Tibial nerve (tissue), 4 donors: ENCODE measurements at regions not wholly inside any gene's neighbourhood (a gene's known extent, or its start where the extent isn't known, plus 50 kb on each side); places are given as distances from the start of the nearest gene placed in this dataset.
A peak's percentile ranks its signal among the peaks of the same experiment; 100 is the strongest.

Experiments used
- DNase-seq, 2 donors: peaks; one replicate each; pipeline ENCODE4 v3.0.0-alpha.2; 2019; ENCODE audit warnings: low spot score in 2 of 2
- H3K27ac ChIP-seq, 4 donors: fragments of 200-600 bp; sonication (generic) in 3 of 4; one replicate each; pipeline ENCODE4 v1.5.1; 2017 to 2019; ENCODE audit warnings: mild to moderate bottlenecking in 1 of 4
- H3K27me3 ChIP-seq, 2 donors: fragments of 200-600 bp; sonication (generic) in 1 of 2; one replicate each; pipeline versions ENCODE4 v1.5.1 to v1.6.0; 2017 to 2019
- H3K36me3 ChIP-seq, 3 donors: fragments of 200-600 bp; sonication (generic); one replicate each; pipeline ENCODE4 v1.5.1; 2018 to 2019
- H3K4me1 ChIP-seq, 4 donors: fragments of 200-600 bp; sonication (generic) in 3 of 4; one replicate each; pipeline ENCODE4 v1.5.1; 2017 to 2019
- H3K4me3 ChIP-seq, 4 donors: fragments of 200-600 bp; sonication (generic) in 3 of 4; one replicate each; pipeline ENCODE4 v1.5.1; 2017 to 2019; ENCODE audit warnings: mild to moderate bottlenecking in 1 of 4, moderate library complexity in 1 of 4
- H3K9me3 ChIP-seq, 4 donors: fragments of 200-600 bp; sonication (generic) in 3 of 4; one replicate each; pipeline ENCODE4 v1.5.1; 2017 to 2019
- EP300 ChIP-seq, 2 donors: sonication (generic); formaldehyde crosslinking; IDR thresholded peaks; one replicate each; pipeline ENCODE4 v1.6.1; 2017; ENCODE audit warnings: antibody characterized with exemption in 2 of 2, mild to moderate bottlenecking in 1 of 2
- POLR2A ChIP-seq, 2 donors: fragments of 450-650 bp; IDR thresholded peaks; one replicate each; pipeline ENCODE4 v1.6.1; 2017; ENCODE audit warnings: antibody characterized with exemption in 2 of 2, mild to moderate bottlenecking in 2 of 2, moderate library complexity in 2 of 2
- WGBS, 2 donors: methylation state at CpG; one replicate each; pipeline ENCODE4 v1.1.5; 2018; 5-methylcytosine and 5-hydroxymethylcytosine counted together
- TF ChIP-seq, protein P1 (sequence below), 5 experiments: fragments of 200-600 bp in 3 of 5; fragments of 450-650 bp in 2 of 5; sonication (generic) in 3 of 5; IDR thresholded peaks; one replicate each; pipeline ENCODE4 v1.5.1; 2016 to 2019; ENCODE audit warnings: antibody characterized with exemption in 5 of 5, mild to moderate bottlenecking in 3 of 5, moderate library complexity in 2 of 5

DNA sequence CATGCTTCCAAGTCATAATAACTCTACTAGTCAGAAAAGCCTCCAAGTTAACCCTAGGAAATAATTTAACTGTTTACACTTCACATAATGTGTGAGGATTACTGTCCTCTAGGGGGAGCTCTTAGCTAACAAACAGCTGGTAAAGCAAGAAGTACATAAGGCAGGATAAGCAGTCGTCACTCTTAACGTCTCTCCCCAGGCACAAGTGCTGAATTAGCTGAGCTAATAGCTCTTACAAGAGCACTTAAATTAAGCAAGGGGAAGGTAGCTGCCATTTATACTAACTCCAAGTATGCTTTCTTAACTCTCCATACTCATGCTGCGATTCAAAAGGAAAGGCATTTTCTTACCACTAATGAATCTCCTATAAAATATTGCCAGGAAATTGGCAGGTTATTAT lies 79.3 kb upstream of the TSPAN11 start:
- Histone ChIP-seq H3K27me3 (no peaks in the 10 kb centered on the region), H3K36me3 (no peaks in the 10 kb centered on the region), H3K4me1 (peaks cover 0 to 13% (median 0%) of the 10 kb centered on the region in 4 donors), H3K27ac (no peak overlapping the region), H3K9me3 (no peaks in the 10 kb centered on the region), H3K4me3 (no peak overlapping the region)
- TF ChIP-seq, protein P1, sequence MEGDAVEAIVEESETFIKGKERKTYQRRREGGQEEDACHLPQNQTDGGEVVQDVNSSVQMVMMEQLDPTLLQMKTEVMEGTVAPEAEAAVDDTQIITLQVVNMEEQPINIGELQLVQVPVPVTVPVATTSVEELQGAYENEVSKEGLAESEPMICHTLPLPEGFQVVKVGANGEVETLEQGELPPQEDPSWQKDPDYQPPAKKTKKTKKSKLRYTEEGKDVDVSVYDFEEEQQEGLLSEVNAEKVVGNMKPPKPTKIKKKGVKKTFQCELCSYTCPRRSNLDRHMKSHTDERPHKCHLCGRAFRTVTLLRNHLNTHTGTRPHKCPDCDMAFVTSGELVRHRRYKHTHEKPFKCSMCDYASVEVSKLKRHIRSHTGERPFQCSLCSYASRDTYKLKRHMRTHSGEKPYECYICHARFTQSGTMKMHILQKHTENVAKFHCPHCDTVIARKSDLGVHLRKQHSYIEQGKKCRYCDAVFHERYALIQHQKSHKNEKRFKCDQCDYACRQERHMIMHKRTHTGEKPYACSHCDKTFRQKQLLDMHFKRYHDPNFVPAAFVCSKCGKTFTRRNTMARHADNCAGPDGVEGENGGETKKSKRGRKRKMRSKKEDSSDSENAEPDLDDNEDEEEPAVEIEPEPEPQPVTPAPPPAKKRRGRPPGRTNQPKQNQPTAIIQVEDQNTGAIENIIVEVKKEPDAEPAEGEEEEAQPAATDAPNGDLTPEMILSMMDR (IDR thresholded peaks at IDR 0.05) = peak; percentile 36 to 81 (median 72)
- TF ChIP-seq POLR2A (IDR thresholded peaks at IDR 0.05) (no peak), EP300 (IDR thresholded peaks at IDR 0.05) (no peak)
- WGBS, 2 donors = 28 to 30% methylated on average over 3 of the region's 3 CpGs
- DNase-seq = peak in 1 of 2 donors; percentile 39

DNA sequence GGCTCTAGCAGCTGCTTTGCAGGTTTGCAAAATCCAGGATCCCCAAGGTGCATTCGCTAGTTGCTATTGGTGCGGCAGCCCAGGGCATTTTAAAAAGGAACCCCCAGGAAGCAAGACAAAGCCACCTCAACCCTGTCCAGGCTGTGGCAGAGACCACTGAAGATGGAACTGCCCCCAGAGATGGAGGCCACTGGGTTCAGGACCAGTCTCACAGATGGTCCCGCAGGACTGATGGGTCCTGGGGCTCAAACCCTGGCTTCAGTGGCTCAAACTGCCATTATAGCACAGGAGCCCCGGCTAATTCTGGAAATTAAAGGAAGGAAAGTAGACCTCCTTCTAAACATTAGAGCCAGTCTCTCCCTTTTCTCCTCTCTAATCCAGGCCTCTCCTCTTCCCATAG lies 79.8 kb upstream of the TSPAN11 start:
- Histone ChIP-seq H3K27ac (no peak overlapping the region), H3K36me3 (no peaks in the 10 kb centered on the region), H3K4me3 (no peak overlapping the region), H3K9me3 (no peaks in the 10 kb centered on the region), H3K4me1 (peaks cover 0 to 12% (median 0%) of the 10 kb centered on the region in 4 donors), H3K27me3 (no peaks in the 10 kb centered on the region)
- no peak for DNase-seq
- 86 to 93% methylated on average over 4 of the region's 4 CpGs for WGBS, 2 donors
- TF ChIP-seq, protein P1 (IDR thresholded peaks at IDR 0.05) = no peak
- no peak for TF ChIP-seq POLR2A (IDR thresholded peaks at IDR 0.05)
- TF ChIP-seq EP300 (IDR thresholded peaks at IDR 0.05) = no peak

DNA sequence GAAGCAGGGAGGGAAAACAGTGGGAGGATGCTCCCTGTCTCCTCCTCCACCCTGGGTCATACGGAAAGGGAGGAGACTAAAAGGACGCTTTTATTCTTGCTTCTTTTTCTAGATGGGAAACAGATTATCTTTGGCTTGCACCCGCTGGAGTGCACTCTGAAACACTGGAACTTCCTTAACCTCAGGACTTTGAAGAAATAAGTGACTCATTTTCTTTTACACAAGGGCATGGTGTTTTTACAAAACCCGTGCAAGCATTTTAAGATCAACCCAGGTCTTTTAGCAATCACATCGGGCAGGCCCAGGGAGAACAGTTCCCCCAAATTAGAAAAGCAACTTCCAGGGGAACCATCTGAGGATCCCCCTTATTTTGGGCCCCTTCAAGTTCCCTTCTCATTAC lies 80.9 kb upstream of the TSPAN11 start:
- 66 to 74% methylated on average over 5 of the region's 5 CpGs for WGBS, 2 donors
- H3K9me3 ChIP-seq = no peaks in the 10 kb centered on the region
- TF ChIP-seq, protein P1 (IDR thresholded peaks at IDR 0.05) = no peak
- H3K27me3 ChIP-seq = no peaks in the 10 kb centered on the region
- H3K4me3 ChIP-seq = no peak overlapping the region
- no peak for DNase-seq
- no peaks in the 10 kb centered on the region for H3K36me3 ChIP-seq
- peaks cover 0 to 5% (median 0%) of the 10 kb centered on the region in 4 donors for H3K4me1 ChIP-seq
- no peak overlapping the region for H3K27ac ChIP-seq

DNA sequence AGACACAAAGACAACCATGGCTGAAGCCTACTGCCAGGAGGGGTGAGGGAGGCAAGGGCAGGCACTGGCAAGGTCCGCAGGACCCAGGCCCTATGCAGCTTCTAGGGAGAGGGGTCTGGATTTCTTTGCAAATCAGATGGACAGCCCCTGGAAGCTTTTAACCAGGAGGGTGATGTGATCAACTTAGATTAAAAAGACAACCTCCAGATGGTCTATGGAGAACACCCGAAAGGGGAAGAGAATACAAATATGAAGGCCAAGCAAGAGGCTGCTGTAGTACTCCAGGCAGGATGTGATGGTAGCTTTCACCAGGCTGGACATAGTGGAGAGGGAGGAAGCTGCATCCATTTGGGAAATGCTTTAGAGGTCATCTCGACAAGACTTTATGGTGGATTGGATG lies 83.3 kb upstream of the TSPAN11 start:
- H3K36me3 ChIP-seq = no peaks in the 10 kb centered on the region
- peaks cover 0 to 5% (median 0%) of the 10 kb centered on the region in 4 donors for H3K4me1 ChIP-seq
- TF ChIP-seq EP300 (IDR thresholded peaks at IDR 0.05) (no peak), POLR2A (IDR thresholded peaks at IDR 0.05) (no peak)
- TF ChIP-seq, protein P1 (IDR thresholded peaks at IDR 0.05) = no peak
- H3K9me3 ChIP-seq = no peaks in the 10 kb centered on the region
- DNase-seq = no peak
- WGBS, 2 donors = 89 to 90% methylated on average over 3 of the region's 3 CpGs
- H3K27me3 ChIP-seq = no peaks in the 10 kb centered on the region
- no peak overlapping the region for H3K27ac ChIP-seq
- no peak overlapping the region for H3K4me3 ChIP-seq

DNA sequence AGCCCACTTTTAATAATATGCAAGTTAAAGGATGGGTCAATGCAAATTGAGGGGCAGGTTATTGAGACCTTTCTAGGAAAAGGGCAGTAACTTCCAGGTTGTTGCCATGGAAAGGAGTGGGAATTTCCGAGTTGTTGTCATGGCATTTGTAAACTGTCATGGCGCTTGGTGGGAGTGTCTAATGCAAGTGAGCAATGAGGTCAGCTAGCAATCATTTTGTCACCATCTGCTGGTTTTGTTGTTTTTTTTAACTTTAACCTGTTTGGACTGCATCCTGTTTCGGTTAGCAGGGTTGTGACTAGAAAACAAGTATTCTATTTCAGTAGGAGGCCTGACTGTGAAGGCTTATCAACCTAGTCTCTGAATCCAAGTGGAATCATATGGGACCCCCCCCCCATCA lies 85.8 kb upstream of the TSPAN11 start:
- H3K36me3 ChIP-seq = no peaks in the 10 kb centered on the region
- DNase-seq = no peak
- H3K4me3 ChIP-seq = no peak overlapping the region
- H3K27ac ChIP-seq = no peak overlapping the region
- no peaks in the 10 kb centered on the region for H3K9me3 ChIP-seq
- 85 to 95% methylated on average over 3 of the region's 3 CpGs for WGBS, 2 donors
- TF ChIP-seq POLR2A (IDR thresholded peaks at IDR 0.05) = no peak
- no peak for TF ChIP-seq EP300 (IDR thresholded peaks at IDR 0.05)
- TF ChIP-seq, protein P1 (IDR thresholded peaks at IDR 0.05) = no peak
- H3K27me3 ChIP-seq = peaks cover 0 to 6% of the 10 kb centered on the region in 2 donors
- H3K4me1 ChIP-seq = peaks cover 0 to 5% (median 0%) of the 10 kb centered on the region in 4 donors
